ENCODE measurements at regions not wholly inside any gene's neighbourhood (a gene's known extent, or its start where the extent isn't known, plus 50 kb on each side); places are given as distances from the start of the nearest gene placed in this dataset.

DNA sequence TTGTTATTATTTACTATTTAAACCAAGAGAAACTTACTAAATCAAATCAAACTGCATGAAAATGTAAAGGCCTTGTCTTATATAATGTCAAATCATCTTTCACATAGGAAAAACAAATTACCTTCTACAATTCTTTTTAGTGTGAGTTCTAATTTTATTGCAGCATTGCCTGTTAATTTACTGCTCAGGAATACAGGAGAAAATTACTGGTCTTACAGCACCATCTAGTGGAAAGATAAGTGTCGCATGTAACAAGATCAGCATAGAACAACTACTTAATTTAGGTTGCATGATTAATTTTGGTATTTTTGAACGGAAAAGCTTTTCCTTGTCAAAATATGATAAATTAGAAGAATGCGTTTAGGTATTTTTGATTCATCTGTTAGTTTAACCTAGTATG is 502.7 kb downstream of the UQCRFS1 start:
- Mint-ChIP-seq H3K9me3 (ENCODE audit: low read depth, unreplicated experiment) (peaks cover 4% of the 10 kb centered on the region), H3K36me3 (ENCODE audit: insufficient read depth, unreplicated experiment) (no peaks in the 10 kb centered on the region), H3K4me1 (ENCODE audit: low read depth, unreplicated experiment) (peaks cover 13% of the 10 kb centered on the region), H3K4me3 (ENCODE audit: low read depth, unreplicated experiment) (no peak overlapping the region), H3K27me3 (ENCODE audit: unreplicated experiment) (no peaks in the 10 kb centered on the region), H3K27ac (ENCODE audit: unreplicated experiment) (no peak overlapping the region)
- DNase-seq = peak; percentile 14
- no TSS peak for BruUV-seq (replicated peaks)
- TF ChIP-seq, protein P1, sequence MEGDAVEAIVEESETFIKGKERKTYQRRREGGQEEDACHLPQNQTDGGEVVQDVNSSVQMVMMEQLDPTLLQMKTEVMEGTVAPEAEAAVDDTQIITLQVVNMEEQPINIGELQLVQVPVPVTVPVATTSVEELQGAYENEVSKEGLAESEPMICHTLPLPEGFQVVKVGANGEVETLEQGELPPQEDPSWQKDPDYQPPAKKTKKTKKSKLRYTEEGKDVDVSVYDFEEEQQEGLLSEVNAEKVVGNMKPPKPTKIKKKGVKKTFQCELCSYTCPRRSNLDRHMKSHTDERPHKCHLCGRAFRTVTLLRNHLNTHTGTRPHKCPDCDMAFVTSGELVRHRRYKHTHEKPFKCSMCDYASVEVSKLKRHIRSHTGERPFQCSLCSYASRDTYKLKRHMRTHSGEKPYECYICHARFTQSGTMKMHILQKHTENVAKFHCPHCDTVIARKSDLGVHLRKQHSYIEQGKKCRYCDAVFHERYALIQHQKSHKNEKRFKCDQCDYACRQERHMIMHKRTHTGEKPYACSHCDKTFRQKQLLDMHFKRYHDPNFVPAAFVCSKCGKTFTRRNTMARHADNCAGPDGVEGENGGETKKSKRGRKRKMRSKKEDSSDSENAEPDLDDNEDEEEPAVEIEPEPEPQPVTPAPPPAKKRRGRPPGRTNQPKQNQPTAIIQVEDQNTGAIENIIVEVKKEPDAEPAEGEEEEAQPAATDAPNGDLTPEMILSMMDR (IDR thresholded peaks at IDR 0.05; ENCODE audit: unreplicated experiment) = no peak
- intact Hi-C loops (cut with micrococcal nuclease; ENCODE audit: unreplicated experiment) = loop anchor here (1.0 kb wide), 2 partner anchors 77 to 244 kb away; no protein-coding TSS in a partner anchor
- CTCF ChIA-PET = interaction anchor here (0.6 kb wide), 1 partner anchor 9 kb away, joined by 4 read pairs; no protein-coding TSS in a partner anchor

DNA sequence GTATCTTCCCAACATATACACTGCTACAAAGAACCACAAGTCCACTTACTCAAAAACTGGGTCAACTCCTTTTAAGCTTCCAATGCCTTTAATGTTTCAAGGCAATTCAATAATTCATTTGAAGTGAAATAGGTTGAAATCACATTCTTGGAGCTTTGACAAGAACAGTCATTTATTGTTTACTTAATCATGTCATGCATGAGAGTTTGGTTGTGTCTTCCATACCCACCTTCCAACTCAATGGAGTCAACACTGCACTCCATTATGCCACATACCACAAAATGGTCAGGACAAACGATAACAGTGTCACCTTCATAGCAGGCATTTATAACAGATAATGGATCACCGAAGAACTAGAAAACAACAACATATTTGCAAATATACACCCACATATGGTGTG is 506.3 kb downstream of the UQCRFS1 start:
- Mint-ChIP-seq H3K4me1 (ENCODE audit: low read depth, unreplicated experiment) (peaks cover 25% of the 10 kb centered on the region), H3K36me3 (ENCODE audit: insufficient read depth, unreplicated experiment) (no peaks in the 10 kb centered on the region), H3K27me3 (ENCODE audit: unreplicated experiment) (no peaks in the 10 kb centered on the region), H3K27ac (ENCODE audit: unreplicated experiment) (no peak overlapping the region), H3K4me3 (ENCODE audit: low read depth, unreplicated experiment) (no peak overlapping the region), H3K9me3 (ENCODE audit: low read depth, unreplicated experiment) (peaks cover 4% of the 10 kb centered on the region)
- DNase-seq = no peak
- no TSS peak for BruUV-seq (replicated peaks)
- CTCF ChIA-PET = no interaction called here
- intact Hi-C loops (cut with micrococcal nuclease; ENCODE audit: unreplicated experiment) = loop anchor here (5.0 kb wide), 1 partner anchor 734 kb away; no protein-coding TSS in a partner anchor
- TF ChIP-seq, protein P1 (IDR thresholded peaks at IDR 0.05; ENCODE audit: unreplicated experiment) = no peak

DNA sequence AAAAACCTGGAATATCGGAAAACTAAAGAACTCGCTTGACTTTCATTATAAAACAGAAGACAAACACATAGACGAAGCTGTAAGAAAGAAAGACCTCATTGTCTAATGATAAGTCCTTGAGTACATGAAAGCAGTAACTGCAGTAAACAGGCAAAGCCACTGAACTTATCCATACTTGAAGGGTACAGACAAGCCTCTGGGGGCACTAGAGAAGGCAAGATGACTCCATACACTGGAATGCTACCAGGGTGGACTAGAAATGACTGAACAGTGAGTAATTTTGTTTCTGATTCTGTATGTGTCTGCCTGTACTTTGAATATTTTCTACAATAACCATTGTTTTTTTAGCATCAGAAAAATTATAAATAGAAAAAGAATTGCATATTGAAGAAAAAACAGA is 507.9 kb downstream of the UQCRFS1 start:
- CTCF ChIA-PET = no interaction called here
- TF ChIP-seq, protein P1 (IDR thresholded peaks at IDR 0.05; ENCODE audit: unreplicated experiment) = peak; percentile 20
- Mint-ChIP-seq H3K4me3 (ENCODE audit: low read depth, unreplicated experiment) (no peak overlapping the region), H3K9me3 (ENCODE audit: low read depth, unreplicated experiment) (peaks cover 4% of the 10 kb centered on the region), H3K27ac (ENCODE audit: unreplicated experiment) (peak overlapping the region; percentile 24), H3K4me1 (ENCODE audit: low read depth, unreplicated experiment) (peaks cover 25% of the 10 kb centered on the region), H3K36me3 (ENCODE audit: insufficient read depth, unreplicated experiment) (no peaks in the 10 kb centered on the region), H3K27me3 (ENCODE audit: unreplicated experiment) (no peaks in the 10 kb centered on the region)
- DNase-seq = peak; percentile 59
- intact Hi-C loops (cut with micrococcal nuclease; ENCODE audit: unreplicated experiment) = loop anchor here (5.0 kb wide), 1 partner anchor 733 kb away; no protein-coding TSS in a partner anchor
- BruUV-seq (replicated peaks) = no TSS peak

DNA sequence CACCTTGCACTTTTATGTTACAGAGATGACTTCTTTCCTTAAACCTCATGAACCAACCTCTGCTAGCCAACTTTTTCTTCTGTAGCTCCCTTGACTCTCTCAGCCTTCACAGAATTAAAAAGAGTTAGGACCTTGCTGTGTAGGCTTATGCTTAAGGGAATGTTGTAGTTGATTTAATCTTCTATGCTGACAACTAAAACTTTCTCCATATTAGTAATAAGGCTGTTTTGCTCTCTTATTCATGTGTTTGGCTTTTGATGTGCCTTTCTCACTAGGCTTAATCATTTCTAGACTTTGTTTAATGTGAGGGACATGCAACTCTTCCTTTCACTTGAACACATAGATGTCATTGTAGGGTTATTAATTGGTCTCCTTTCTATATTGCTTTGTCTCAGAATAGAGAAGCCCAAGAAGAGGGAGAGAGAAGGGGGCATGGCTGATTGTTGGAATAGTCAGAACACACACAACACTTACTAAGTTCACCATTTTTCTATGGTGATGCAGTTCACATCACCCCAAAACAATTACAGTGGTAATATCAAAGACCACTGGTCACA is 509.5 kb downstream of the UQCRFS1 start:
- DNase-seq = no peak
- BruUV-seq (replicated peaks) = no TSS peak
- Mint-ChIP-seq H3K36me3 (ENCODE audit: insufficient read depth, unreplicated experiment) (no peaks in the 10 kb centered on the region), H3K27me3 (ENCODE audit: unreplicated experiment) (no peaks in the 10 kb centered on the region), H3K27ac (ENCODE audit: unreplicated experiment) (no peak overlapping the region), H3K4me3 (ENCODE audit: low read depth, unreplicated experiment) (no peak overlapping the region), H3K9me3 (ENCODE audit: low read depth, unreplicated experiment) (peaks cover 4% of the 10 kb centered on the region), H3K4me1 (ENCODE audit: low read depth, unreplicated experiment) (peaks cover 25% of the 10 kb centered on the region)
- intact Hi-C loops (cut with micrococcal nuclease; ENCODE audit: unreplicated experiment) = no loop called here
- TF ChIP-seq, protein P1 (IDR thresholded peaks at IDR 0.05; ENCODE audit: unreplicated experiment) = no peak
- CTCF ChIA-PET = no interaction called here

Measured in Calu3 (cell line).